GM12872 (cell line): ENCODE measurements at regions not wholly inside any gene's neighbourhood (a gene's known extent, or its start where the extent isn't known, plus 50 kb on each side); places are given as distances from the start of the nearest gene placed in this dataset.

ENCODE experiments used
- TF ChIP-seq, protein P1 (sequence below): IDR thresholded peaks from 3 replicates; pipeline ENCODE4 v1.5.1; 2011; ENCODE audit warnings: low read depth, mild to moderate bottlenecking, low read length, moderate library complexity; ENCODE audit not compliant: insufficient read depth

GRCh38 chr18:39480494-39481195 is 1915.0 kb upstream of the CELF4 start:
- TF ChIP-seq, protein P1, sequence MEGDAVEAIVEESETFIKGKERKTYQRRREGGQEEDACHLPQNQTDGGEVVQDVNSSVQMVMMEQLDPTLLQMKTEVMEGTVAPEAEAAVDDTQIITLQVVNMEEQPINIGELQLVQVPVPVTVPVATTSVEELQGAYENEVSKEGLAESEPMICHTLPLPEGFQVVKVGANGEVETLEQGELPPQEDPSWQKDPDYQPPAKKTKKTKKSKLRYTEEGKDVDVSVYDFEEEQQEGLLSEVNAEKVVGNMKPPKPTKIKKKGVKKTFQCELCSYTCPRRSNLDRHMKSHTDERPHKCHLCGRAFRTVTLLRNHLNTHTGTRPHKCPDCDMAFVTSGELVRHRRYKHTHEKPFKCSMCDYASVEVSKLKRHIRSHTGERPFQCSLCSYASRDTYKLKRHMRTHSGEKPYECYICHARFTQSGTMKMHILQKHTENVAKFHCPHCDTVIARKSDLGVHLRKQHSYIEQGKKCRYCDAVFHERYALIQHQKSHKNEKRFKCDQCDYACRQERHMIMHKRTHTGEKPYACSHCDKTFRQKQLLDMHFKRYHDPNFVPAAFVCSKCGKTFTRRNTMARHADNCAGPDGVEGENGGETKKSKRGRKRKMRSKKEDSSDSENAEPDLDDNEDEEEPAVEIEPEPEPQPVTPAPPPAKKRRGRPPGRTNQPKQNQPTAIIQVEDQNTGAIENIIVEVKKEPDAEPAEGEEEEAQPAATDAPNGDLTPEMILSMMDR: no peak

- TF ChIP-seq, protein P1: no peak
Measured at GRCh38 chr18:39464006-39464405, 1898.4 kb upstream of the CELF4 start.

DNA sequence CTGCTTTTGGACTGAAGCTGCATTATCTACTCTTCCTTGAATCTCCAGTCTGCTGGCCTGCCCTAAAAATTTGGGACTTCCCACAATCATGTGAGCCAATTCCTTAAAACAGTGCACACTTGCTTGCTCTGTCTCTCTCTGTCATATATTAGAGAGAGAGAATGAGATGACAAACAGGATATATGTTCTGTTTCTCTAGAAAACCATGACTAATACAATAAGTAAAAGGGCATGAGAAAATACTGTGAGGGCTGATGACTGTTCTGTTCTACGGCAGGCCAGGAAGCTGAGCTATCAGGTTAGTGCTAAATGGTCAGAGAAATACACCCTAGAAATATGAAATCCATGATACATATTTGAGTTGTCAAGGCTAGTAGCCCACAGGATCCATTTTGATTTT is 1896.8 kb upstream of the CELF4 start:
- TF ChIP-seq, protein P1: no peak

DNA sequence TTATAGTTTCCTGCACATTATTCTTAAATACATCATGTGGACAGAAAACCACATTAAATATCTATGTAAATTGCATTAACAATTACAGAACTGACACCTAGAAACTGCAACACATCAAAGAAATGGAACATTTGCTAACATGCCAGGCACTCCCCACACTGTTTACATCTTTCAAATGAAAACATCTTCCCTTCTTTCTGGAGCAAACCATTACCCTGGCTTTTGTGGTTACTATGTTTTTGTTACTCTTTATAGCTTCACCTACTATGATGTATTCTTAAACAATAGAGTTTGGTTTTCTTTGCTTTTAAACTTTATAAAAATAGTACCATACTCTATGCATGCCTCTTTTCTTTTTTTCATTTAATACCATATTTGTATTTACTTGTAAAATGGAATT is 1894.5 kb upstream of the CELF4 start:
- TF ChIP-seq, protein P1: no peak

DNA sequence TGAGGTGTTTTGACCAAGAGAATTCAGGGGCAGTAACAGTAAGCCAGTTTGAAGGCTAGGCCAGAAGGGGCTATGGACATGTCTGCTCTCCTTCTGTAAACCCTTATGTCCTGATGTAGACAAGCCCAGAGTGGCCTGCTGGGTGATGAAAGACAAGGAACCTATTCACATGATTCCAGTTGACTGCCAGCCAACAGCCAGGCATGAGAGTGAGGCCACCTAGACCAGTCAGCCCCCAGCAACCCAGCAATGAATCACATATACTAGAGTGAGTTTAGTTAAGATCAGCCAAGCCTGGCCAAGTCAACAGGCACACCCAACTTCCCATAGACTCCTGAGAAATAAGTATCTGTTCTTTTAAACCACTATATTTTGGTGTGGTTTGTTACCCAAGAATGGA is 1889.7 kb upstream of the CELF4 start:
- TF ChIP-seq, protein P1: no peak

DNA sequence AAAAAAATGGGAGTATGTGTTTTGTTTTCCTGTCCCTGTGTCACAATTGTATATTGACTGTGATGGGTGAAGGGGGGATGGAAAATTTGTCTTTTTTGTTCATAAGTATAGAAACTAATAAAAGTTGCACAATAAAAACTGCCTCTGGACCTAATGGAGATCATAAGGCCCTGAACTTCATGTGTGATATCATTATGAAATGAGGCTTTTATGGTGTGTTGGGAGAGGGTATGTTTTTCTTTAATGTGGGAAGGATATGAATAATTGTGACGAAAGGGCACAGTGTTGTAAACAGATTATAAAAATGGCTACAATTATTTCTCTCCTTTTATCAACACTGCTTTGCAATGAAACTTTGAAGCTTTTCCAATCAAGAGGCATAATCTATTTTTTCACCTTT is 1889.3 kb upstream of the CELF4 start:
- TF ChIP-seq, protein P1: no peak

GRCh38 chr18:39453882-39454281 is 1888.3 kb upstream of the CELF4 start:
- TF ChIP-seq, protein P1: no peak
